Transverse colon (tissue), 4 donors: ENCODE measurements at regions not wholly inside any gene's neighbourhood (a gene's known extent, or its start where the extent isn't known, plus 50 kb on each side); places are given as distances from the start of the nearest gene placed in this dataset.

ENCODE experiments used
- DNase-seq: peaks from one replicate; pipeline ENCODE4 v3.0.0-alpha.2; 2019
- H3K27ac ChIP-seq, 4 donors: fragments of 200-600 bp; sonication (generic); 2 replicates each; pipeline ENCODE4 v1.5.1; 2016 to 2018; ENCODE audit warnings: inconsistent platforms in 4 of 4
- H3K27me3 ChIP-seq: fragments of 200-600 bp; sonication (generic); 2 replicates; pipeline ENCODE4 v1.5.1; 2017; ENCODE audit warnings: inconsistent platforms
- H3K36me3 ChIP-seq, 4 donors: fragments of 200-600 bp; sonication (generic); 2 replicates each; pipeline ENCODE4 v1.5.1; 2017 to 2019; ENCODE audit warnings: inconsistent platforms in 4 of 4
- H3K4me1 ChIP-seq, 4 donors: fragments of 200-600 bp; sonication (generic); 2 replicates each; pipeline ENCODE4 v1.5.1; 2017 to 2020; ENCODE audit warnings: inconsistent platforms in 4 of 4
- H3K4me3 ChIP-seq, 4 donors: fragments of 200-600 bp; sonication (generic); 1 replicate in 1 of 4; 2 replicates in 3 of 4; pipeline versions ENCODE4 v1.5.1 to v1.6.1; 2017 to 2019; ENCODE audit warnings: inconsistent platforms in 4 of 4
- H3K9me3 ChIP-seq, 2 donors: fragments of 200-600 bp; sonication (generic); 2 replicates each; pipeline ENCODE4 v1.5.1; 2017 to 2019; ENCODE audit warnings: inconsistent platforms in 2 of 2
- EP300 ChIP-seq: sonication (generic); formaldehyde crosslinking; IDR thresholded peaks from one replicate; pipeline ENCODE4 v1.6.1; 2017; ENCODE audit warnings: antibody characterized with exemption, low read depth
- POLR2A ChIP-seq: fragments of 450-650 bp; IDR thresholded peaks from one replicate; pipeline ENCODE4 v1.6.1; 2016; ENCODE audit warnings: antibody characterized with exemption, mild to moderate bottlenecking, moderate library complexity
- POLR2AphosphoS5 ChIP-seq, 3 donors: sonication (generic); formaldehyde crosslinking; IDR thresholded peaks; one replicate each; pipeline ENCODE4 v1.6.1; 2016; ENCODE audit warnings: antibody characterized with exemption in 3 of 3
- WGBS, 2 donors: methylation state at CpG; one replicate each; pipeline ENCODE4 v1.1.5; 2018; ENCODE audit warnings: low coverage in 1 of 2; 5-methylcytosine and 5-hydroxymethylcytosine counted together
- in situ Hi-C, 4 donors: fragments of 200-750 bp; cut with MboI; loops; one replicate each; pipeline versions ENCODE4 v1.15.0 to v1.15.1; 2017; ENCODE audit warnings: low sequenced_read_pairs in 3 of 4, low pct_ligation_motif_present in 1 of 4, low pct_unique_long_range_greater_than_20kb in 1 of 4
- intact Hi-C: fragments of 100-400 bp; cut with DNase I; formaldehyde crosslinking; loops from one replicate; pipeline ENCODE4 v1.15.1; 2023; ENCODE audit warnings: low total_unique reads
- TF ChIP-seq, protein P1 (sequence below), 5 experiments: fragments of 200-600 bp in 3 of 5; fragments of 450-650 bp in 2 of 5; sonication (generic) in 3 of 5; IDR thresholded peaks; 1 replicate in 2 of 5; 2 replicates in 3 of 5; pipeline ENCODE4 v1.5.1; 2016 to 2017; ENCODE audit warnings: antibody characterized with exemption in 5 of 5, inconsistent platforms in 3 of 5, mild to moderate bottlenecking in 2 of 5, moderate library complexity in 1 of 5

DNA sequence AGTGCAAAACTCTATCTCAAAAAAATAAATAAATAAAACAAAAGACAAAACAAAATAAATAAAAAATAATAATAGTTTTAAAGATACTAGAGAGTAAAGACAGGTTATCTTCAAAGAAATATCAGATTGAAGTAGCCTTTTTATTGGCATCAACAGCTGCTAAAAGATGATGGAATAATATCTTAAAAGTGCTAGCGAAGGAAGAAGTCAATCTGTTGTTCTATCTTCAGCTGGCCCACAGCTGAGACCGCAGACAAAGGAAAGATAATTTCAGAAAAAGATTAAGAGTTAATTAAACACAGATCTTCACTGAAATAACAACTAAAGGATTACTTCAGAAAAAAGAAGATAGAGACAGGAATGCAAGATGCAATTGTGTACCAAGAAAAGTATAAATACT is 130.2 kb upstream of the PKDCC start:
- Histone ChIP-seq H3K9me3 (no peaks in the 10 kb centered on the region), H3K4me3 (no peak overlapping the region), H3K27me3 (no peaks in the 10 kb centered on the region), H3K4me1 (peaks cover 0 to 4% (median 0%) of the 10 kb centered on the region in 4 donors), H3K36me3 (no peaks in the 10 kb centered on the region), H3K27ac (no peak overlapping the region)
- in situ Hi-C loops (no loop called here), intact Hi-C loops (loop anchor here (5.0 kb wide), 1 partner anchor 130 kb away; the partner anchor contains the start of gene PKDCC)
- no peak for DNase-seq
- 85 to 91% methylated on average over 2 of the region's 2 CpGs for WGBS, 2 donors
- no peak for TF ChIP-seq POLR2AphosphoS5 (IDR thresholded peaks at IDR 0.05)
- TF ChIP-seq, protein P1, sequence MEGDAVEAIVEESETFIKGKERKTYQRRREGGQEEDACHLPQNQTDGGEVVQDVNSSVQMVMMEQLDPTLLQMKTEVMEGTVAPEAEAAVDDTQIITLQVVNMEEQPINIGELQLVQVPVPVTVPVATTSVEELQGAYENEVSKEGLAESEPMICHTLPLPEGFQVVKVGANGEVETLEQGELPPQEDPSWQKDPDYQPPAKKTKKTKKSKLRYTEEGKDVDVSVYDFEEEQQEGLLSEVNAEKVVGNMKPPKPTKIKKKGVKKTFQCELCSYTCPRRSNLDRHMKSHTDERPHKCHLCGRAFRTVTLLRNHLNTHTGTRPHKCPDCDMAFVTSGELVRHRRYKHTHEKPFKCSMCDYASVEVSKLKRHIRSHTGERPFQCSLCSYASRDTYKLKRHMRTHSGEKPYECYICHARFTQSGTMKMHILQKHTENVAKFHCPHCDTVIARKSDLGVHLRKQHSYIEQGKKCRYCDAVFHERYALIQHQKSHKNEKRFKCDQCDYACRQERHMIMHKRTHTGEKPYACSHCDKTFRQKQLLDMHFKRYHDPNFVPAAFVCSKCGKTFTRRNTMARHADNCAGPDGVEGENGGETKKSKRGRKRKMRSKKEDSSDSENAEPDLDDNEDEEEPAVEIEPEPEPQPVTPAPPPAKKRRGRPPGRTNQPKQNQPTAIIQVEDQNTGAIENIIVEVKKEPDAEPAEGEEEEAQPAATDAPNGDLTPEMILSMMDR (IDR thresholded peaks at IDR 0.05), result no peak
- TF ChIP-seq POLR2A, result no peak
- TF ChIP-seq EP300, result no peak

- in situ Hi-C loops, result no loop called here
- Histone ChIP-seq H3K4me3 (no peak overlapping the region), H3K27ac (no peak overlapping the region), H3K27me3 (no peaks in the 10 kb centered on the region), H3K36me3 (no peaks in the 10 kb centered on the region), H3K9me3 (no peaks in the 10 kb centered on the region), H3K4me1 (peaks cover 0 to 8% (median 4%) of the 10 kb centered on the region in 4 donors)
- intact Hi-C loops, result loop anchor here (5.0 kb wide), 1 partner anchor 128 kb away; the partner anchor contains the start of gene PKDCC
- WGBS, 2 donors, result 98 to 100% methylated on average over 2 to 3 of the region's 3 CpGs
- TF ChIP-seq EP300 (no peak), POLR2AphosphoS5 (IDR thresholded peaks at IDR 0.05) (no peak), POLR2A (no peak)
- TF ChIP-seq, protein P1 (IDR thresholded peaks at IDR 0.05), result no peak
- no peak for DNase-seq
Observed at GRCh38 chr2:41919135-41919534, 128.7 kb upstream of the PKDCC start.

DNA sequence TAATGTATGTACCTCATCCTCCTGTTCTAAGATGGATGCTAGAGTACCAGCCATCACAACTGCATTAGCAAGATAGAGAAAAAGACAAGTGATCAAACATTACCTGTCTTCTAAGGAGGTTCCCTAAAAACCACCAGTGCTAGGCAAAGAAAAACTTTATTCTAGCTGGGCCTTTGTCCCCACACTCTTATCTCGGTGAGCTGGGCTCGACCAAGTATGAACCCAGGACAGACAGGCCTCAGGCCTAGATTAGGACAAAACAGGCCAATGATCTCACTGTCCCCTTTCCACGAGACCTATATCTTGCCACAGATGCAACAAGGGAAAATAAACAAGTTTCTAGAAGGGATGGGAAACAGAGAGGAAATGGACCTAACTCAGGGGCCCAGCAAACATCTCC is 127.6 kb upstream of the PKDCC start:
- H3K4me1 ChIP-seq, result peaks cover 0 to 15% (median 4%) of the 10 kb centered on the region in 4 donors
- DNase-seq, result no peak
- no peak overlapping the region for H3K4me3 ChIP-seq
- TF ChIP-seq EP300, result no peak
- TF ChIP-seq POLR2AphosphoS5 (IDR thresholded peaks at IDR 0.05), result no peak
- no peak for TF ChIP-seq POLR2A
- TF ChIP-seq, protein P1 (IDR thresholded peaks at IDR 0.05), result no peak
- no peaks in the 10 kb centered on the region for H3K9me3 ChIP-seq
- in situ Hi-C loops, result no loop called here
- no peak overlapping the region for H3K27ac ChIP-seq
- WGBS, 2 donors, result 93 to 96% methylated on average over 3 of the region's 3 CpGs
- H3K36me3 ChIP-seq, result no peaks in the 10 kb centered on the region
- no peaks in the 10 kb centered on the region for H3K27me3 ChIP-seq
- intact Hi-C loops, result no loop called here

DNA sequence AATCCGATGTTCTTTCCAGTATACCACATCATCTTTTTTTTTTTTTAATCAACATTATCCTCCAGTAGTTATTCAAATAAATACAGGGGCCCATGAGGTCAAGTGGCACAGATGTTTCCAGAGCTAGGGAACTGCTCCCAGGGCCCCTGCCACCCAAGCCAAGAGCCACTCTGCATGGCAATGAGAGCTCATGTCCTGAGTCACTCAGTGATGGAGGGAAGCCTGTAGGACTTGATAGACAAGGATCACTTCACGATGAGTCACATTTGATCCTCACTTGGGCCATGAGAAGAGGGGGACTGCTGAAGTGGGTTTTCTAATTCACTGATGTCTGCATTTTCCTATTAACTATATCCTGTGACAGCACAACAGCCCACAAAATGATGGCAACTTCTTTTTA is 127.0 kb upstream of the PKDCC start:
- no peaks in the 10 kb centered on the region for H3K27me3 ChIP-seq
- in situ Hi-C loops (no loop called here), intact Hi-C loops (no loop called here)
- H3K9me3 ChIP-seq, result no peaks in the 10 kb centered on the region
- TF ChIP-seq, protein P1 (IDR thresholded peaks at IDR 0.05), result no peak
- TF ChIP-seq POLR2AphosphoS5 (IDR thresholded peaks at IDR 0.05) (no peak), POLR2A (no peak), EP300 (no peak)
- H3K36me3 ChIP-seq, result no peaks in the 10 kb centered on the region
- H3K27ac ChIP-seq, result no peak overlapping the region
- no peak for DNase-seq
- no peak overlapping the region for H3K4me3 ChIP-seq
- H3K4me1 ChIP-seq, result peaks cover 0 to 15% (median 4%) of the 10 kb centered on the region in 4 donors
- 83 to 84% methylated on average over 1 to 2 of the region's 2 CpGs for WGBS, 2 donors
